Mesodermal cell (in vitro differentiated cells): ENCODE measurements at regions not wholly inside any gene's neighbourhood (a gene's known extent, or its start where the extent isn't known, plus 50 kb on each side); places are given as distances from the start of the nearest gene placed in this dataset.

Experiments used
- H3K27ac ChIP-seq: 2 replicates; pipeline ENCODE4 v1.7.0; 2013; ENCODE audit warnings: mild to moderate bottlenecking, low read depth, low read length, moderate library complexity; ENCODE audit not compliant: severe bottlenecking
- H3K36me3 ChIP-seq: 2 replicates; pipeline ENCODE4 v1.7.1; 2013; ENCODE audit warnings: mild to moderate bottlenecking, low read length, moderate library complexity; ENCODE audit not compliant: control insufficient read depth, insufficient read depth
- H3K4me1 ChIP-seq: one replicate; pipeline ENCODE4 v1.7.1; 2013; ENCODE audit warnings: mild to moderate bottlenecking, low read length; ENCODE audit not compliant: insufficient read depth, control insufficient read depth, poor library complexity, severe bottlenecking
- H3K4me3 ChIP-seq: 2 replicates; pipeline ENCODE4 v1.7.0; 2013; ENCODE audit warnings: low read length, control low read depth, mild to moderate bottlenecking; ENCODE audit not compliant: insufficient read depth, poor library complexity, severe bottlenecking; ENCODE audit errors: extremely low read depth
- H3K9me3 ChIP-seq: 2 replicates; pipeline ENCODE4 v1.7.1; 2013; ENCODE audit warnings: mild to moderate bottlenecking, low read length, moderate library complexity; ENCODE audit not compliant: control insufficient read depth
- WGBS, 2 experiments: methylation state at CpG; one replicate each; pipeline ENCODE4 v1.1.5; 2013; ENCODE audit warnings: missing lambda C conversion rate in 2 of 2; ENCODE audit not compliant: insufficient coverage in 2 of 2; 5-methylcytosine and 5-hydroxymethylcytosine counted together

DNA sequence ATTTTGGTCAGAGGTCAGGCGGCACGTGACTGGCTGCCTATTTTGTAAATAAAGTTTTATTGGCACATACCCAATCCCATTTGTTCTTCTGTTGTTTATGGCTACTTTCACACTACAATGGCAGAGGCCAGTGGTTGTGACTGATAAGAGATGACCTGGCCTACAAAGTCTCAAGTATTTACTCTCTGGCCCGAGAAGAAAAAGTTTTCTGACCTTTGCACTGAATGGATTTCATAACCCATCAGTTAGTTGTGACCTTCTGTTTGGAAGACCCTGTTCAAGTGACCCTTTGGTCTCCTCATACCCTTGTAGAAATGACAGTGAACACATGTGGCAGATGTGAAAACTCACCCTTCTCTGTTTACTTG lies 121.4 kb upstream of the MGAT5 start:
- no peak overlapping the region for H3K27ac ChIP-seq
- 90 to 100% methylated on average over 1 to 3 of the region's 3 CpGs for WGBS, 2 experiments

DNA sequence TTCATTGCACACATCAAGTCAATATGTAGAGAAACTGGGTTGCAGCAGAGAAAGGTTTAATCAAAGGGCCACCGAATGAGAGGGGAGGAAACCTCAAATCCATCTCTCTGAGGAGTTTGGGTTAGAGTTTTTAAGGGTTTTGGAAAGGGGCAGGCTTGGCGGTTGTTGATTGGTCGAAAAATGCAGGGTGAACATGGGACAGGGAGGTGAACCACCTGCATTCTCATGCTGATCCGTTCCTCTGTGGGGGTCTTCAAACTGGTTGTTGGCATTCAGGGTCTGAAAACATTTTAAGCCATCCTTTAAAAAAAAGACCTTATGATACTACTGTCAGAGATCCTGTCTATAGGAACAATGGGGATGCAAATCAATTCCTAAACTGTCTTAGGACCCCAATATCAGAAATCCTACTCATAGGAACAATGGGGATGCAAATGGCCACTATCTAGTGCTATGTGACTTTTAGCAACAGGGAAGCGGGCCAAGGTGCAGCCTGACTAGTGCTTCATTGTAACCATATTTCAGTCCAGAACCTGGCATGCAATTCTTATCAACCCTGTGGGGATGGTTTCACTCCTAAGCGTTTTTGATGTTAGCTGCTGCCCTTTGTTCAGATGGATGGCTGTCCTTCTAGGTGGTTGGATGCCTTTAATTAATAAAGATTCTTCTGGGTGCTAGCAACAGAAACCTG lies 120.1 kb upstream of the MGAT5 start:
- Histone ChIP-seq H3K36me3 (peaks cover 5% of the 10 kb centered on the region), H3K9me3 (no peaks in the 10 kb centered on the region), H3K4me3 (no peak overlapping the region), H3K27ac (no peak overlapping the region), H3K4me1 (peaks cover 22% of the 10 kb centered on the region)
- WGBS, 2 experiments, result 70 to 72% methylated on average over 4 of the region's 6 CpGs

More for the DNA sequence above, 121.4 kb upstream of the MGAT5 start:
- Histone ChIP-seq H3K36me3 (peaks cover 5% of the 10 kb centered on the region), H3K4me1 (peaks cover 12% of the 10 kb centered on the region), H3K9me3 (no peaks in the 10 kb centered on the region), H3K4me3 (no peak overlapping the region)

DNA sequence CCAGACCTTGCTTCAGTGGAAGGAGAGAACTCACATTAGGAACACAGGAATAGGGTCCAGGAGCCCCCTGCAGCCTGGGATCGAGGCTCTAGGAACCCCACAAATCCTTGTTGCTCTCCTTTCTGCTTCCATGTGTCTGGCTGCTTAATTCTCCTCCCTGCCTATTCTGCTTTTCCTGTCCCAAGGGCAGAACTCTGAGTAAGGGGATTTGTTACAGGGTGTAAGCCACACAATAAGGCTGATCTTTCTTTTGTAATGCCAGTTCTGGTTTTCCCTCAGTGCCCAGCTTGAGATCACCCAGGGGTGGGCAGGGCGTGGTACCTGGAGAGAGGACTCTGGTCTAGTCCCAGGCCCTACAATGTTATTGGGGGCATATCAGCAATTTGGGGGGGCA lies 119.6 kb upstream of the MGAT5 start:
- Histone ChIP-seq H3K27ac (no peak overlapping the region), H3K9me3 (no peaks in the 10 kb centered on the region), H3K36me3 (peaks cover under 1% of the 10 kb centered on the region), H3K4me3 (no peak overlapping the region), H3K4me1 (peaks cover 23% of the 10 kb centered on the region)
- whole genome bisulfite sequencing, 2 experiments, result 29 to 67% methylated on average over 1 of the region's 2 CpGs

DNA sequence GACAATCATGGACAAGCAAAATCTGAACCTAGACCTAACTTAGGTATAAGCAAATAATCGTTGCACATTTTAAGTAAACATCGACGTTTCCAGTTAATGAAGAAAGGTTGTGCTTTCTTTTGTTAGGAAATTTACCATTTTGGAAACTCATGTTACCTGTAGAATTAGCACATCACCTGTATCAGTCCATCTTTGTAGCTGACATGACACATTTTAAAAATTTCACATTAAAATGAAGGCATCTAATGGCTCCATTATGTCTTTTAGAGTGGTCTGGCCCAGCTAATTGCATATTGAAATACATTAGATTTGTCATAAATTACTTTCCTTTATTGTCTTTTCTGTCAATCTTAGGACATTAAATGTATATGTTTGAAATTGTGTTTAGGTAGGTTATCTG lies 119.0 kb upstream of the MGAT5 start:
- WGBS, 2 experiments, result 95 to 100% methylated on average over 3 of the region's 3 CpGs
- no peaks in the 10 kb centered on the region for H3K9me3 ChIP-seq
- H3K4me1 ChIP-seq, result peaks cover 26% of the 10 kb centered on the region
- no peak overlapping the region for H3K27ac ChIP-seq
- no peak overlapping the region for H3K4me3 ChIP-seq
- no peaks in the 10 kb centered on the region for H3K36me3 ChIP-seq

DNA sequence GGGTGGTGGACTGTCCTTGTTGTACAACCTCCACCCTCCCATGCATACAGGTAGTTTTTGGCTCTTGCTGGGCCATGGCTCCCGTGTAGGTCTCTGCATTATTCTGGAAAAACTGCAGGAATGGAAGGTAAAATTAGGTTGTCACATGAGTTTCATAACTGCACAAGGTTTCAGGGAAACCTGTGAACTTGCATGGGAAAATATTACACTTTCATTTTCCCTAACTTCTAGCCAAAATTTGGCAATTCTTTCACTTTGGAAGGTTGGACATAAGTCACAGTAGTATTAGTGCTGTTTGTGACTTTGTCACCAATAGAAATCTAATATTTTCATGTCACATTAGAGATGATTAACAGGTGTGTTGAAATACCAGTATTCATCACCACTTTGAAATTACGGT lies 118.1 kb upstream of the MGAT5 start:
- Histone ChIP-seq H3K27ac (no peak overlapping the region), H3K9me3 (no peaks in the 10 kb centered on the region), H3K4me1 (peaks cover 28% of the 10 kb centered on the region), H3K4me3 (no peak overlapping the region), H3K36me3 (no peaks in the 10 kb centered on the region)
- WGBS, 2 experiments, result 100% methylated on average over 1 of the region's 2 CpGs; no CpG with 5 or more reads in 1 of the 2 experiments

DNA sequence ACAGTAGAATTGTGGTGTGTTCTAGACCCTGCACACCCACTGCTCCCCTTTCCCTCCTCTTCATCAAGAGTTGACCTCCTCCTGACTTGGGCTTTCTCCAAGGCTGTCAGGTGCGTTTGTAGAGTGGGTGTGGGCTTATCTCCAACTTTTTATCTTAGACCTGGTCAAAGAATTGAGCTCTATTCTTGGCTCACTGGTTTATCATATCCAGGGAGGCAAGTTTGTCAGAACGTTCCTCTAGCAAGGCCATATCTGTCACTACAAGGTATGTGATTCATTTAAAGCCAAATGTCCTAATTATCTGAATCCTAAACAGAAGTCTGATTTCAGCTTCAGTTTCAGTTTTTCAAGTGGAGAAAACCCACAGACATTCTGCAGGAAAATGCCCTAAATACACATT lies 117.1 kb upstream of the MGAT5 start:
- Histone ChIP-seq H3K4me3 (no peak overlapping the region), H3K4me1 (peaks cover 31% of the 10 kb centered on the region), H3K36me3 (no peaks in the 10 kb centered on the region), H3K9me3 (no peaks in the 10 kb centered on the region), H3K27ac (peak overlapping the region; percentile 65)
- WGBS, 2 experiments, result 80 to 100% methylated on average over 1 of the region's 2 CpGs

DNA sequence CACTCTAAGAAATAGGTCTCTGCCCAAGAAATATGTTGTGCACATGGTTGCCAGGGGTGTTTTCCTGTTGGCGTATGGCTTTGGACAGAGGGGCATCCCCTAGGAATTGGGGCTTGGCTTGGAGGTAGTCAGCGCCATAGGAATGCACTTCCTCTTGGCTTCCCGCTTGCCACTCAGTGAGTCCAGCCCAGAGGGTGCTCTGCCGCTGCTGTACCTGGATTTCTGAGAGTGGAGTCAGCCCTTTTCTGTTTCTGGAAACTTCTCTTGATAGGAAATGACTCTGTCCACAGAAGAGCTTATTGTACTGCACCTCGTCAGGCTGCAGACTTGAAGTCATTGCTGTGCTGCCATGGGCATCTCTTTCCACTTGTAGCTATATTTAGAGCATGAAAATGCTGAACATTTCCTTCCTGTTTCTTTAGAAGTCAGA lies 116.7 kb upstream of the MGAT5 start:
- no peaks in the 10 kb centered on the region for H3K36me3 ChIP-seq
- no peak overlapping the region for H3K4me3 ChIP-seq
- H3K9me3 ChIP-seq, result no peaks in the 10 kb centered on the region
- peaks cover 35% of the 10 kb centered on the region for H3K4me1 ChIP-seq
- peak overlapping the region; percentile 65 for H3K27ac ChIP-seq
- 62 to 89% methylated on average over 2 to 4 of the region's 5 CpGs for WGBS, 2 experiments

DNA sequence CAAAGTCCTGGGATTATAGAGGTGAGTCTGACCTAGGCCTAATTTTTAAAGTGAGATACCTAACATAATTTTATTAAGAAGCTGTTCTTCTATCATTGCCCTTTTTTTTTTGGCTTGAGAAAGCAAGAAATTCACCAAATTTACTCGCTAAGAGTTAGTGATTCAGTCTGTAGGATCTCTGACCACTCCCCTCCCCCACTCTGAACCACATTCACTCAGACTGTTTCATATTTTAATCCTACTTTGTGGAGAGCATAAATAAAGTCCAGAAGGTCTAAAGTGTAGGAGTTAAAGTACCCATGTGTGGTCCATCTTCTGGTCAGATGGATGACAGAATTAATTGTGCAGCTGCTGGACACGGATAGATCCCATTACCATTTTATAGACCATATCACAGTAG lies 115.8 kb upstream of the MGAT5 start:
- Histone ChIP-seq H3K4me1 (peaks cover 42% of the 10 kb centered on the region), H3K27ac (no peak overlapping the region), H3K4me3 (no peak overlapping the region), H3K36me3 (no peaks in the 10 kb centered on the region), H3K9me3 (no peaks in the 10 kb centered on the region)
- WGBS, 2 experiments, result no CpG with 5 or more reads among the region's 2 CpGs

DNA sequence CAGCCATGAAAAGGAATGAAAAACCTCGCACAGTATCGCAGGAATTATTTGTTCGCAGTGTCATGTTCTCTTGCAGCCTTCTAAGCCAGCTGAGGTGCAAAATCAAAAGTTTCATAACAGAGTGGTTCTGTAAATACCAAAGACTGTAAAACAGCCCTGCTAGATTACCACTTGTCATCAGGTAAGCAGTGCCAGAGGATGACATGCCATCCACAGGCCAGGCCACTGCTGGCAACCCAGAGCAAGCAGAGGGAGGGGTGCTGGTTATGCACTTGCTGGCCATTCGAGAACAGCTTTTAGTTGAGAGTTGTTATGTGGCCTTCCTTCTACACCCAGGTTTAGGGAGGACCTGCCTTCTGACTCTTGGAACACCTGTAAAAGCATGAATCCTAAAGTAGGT lies 114.3 kb upstream of the MGAT5 start:
- Histone ChIP-seq H3K27ac (no peak overlapping the region), H3K4me3 (no peak overlapping the region), H3K9me3 (no peaks in the 10 kb centered on the region), H3K36me3 (no peaks in the 10 kb centered on the region), H3K4me1 (peaks cover 51% of the 10 kb centered on the region)
- WGBS, 2 experiments, result 89 to 96% methylated on average over 3 to 4 of the region's 4 CpGs

DNA sequence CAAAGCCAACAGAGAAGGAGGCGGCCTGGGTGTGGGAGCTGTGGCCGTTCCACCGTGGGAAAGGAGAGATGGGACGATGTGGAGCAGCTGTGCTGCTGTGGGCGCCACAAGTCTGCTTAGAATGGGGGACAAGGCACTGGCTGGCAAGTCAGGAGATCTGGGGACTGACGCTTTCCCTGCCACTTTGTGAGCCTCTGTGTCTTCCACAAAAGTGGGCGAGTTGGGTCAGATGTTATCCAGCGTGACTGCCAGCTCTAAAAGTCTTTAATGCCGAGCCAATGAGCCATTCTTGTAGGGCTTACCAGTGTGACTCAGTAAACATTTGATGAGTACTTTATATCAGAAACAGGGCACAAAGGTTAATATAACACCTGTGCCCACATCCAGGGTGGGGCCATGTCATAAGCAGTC lies 113.6 kb upstream of the MGAT5 start:
- no peaks in the 10 kb centered on the region for H3K9me3 ChIP-seq
- no peak overlapping the region for H3K4me3 ChIP-seq
- whole genome bisulfite sequencing, 2 experiments, result 95 to 98% methylated on average over 7 to 8 of the region's 9 CpGs
- peaks cover 51% of the 10 kb centered on the region for H3K4me1 ChIP-seq
- no peaks in the 10 kb centered on the region for H3K36me3 ChIP-seq
- no peak overlapping the region for H3K27ac ChIP-seq

DNA sequence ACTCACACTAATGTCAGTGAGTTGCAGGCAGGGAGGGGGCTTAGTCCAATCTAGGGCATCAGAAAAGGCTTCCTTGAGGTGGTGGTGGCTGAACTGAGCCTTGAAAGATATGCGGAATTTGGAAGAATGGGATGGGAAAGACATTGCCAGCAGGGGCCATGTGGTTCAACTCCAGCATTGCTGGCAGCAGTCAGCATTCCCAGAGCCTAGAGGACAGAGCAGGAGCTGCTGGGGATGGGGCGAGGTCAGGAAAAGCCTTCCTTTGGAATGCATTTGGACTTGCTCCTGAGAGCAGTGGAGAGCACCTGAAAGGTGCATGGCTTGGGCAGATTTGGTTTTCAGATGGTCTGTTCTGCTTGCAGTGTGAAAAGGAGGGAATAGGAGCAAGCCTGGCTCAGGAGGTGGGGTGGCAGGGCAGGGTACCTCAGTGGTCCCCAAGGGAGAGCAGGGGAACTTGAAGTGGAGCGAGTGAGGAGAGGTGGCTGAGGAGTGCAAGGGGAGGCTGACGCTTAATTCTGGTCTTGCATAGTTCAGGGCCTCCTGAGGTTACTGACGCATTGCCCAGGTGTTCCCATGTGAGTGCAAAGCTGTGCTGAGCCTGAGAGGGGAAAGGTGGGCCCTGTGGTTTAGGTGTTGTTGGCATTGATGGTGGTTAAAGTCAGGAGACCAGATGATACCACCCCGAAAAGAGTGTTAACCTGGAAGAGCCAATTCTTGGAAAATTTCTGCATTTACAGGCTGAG lies 112.1 kb upstream of the MGAT5 start:
- Histone ChIP-seq H3K27ac (no peak overlapping the region), H3K36me3 (no peaks in the 10 kb centered on the region), H3K9me3 (no peaks in the 10 kb centered on the region)

More for the DNA sequence above, 112.1 kb upstream of the MGAT5 start:
- no peak overlapping the region for H3K4me3 ChIP-seq
- peaks cover 52% of the 10 kb centered on the region for H3K4me1 ChIP-seq
- WGBS, 2 experiments, result 78 to 79% methylated on average over 4 of the region's 6 CpGs
